ENCODE measurements at regions not wholly inside any gene's neighbourhood (a gene's known extent, or its start where the extent isn't known, plus 50 kb on each side); places are given as distances from the start of the nearest gene placed in this dataset.

DNA sequence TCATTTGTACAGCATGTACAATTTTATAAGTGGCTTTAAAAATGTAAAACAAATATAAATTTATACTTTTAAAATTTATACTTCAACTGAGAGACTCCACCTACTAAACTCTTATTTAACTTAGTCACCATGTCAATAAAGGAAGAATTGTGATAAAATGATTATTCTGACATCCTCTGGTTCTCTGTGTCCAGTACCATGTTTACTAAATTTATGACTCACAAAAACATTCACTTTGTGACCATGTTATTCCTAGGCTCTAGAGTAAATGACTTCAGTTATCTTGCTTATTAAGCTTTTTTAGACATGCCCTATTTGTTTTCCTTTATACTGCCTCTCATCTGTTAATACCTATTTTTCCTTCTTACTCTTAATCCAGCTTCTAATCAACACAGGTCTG lies 959.6 kb upstream of the SLC39A10 start:
- TF ChIP-seq, protein P1, sequence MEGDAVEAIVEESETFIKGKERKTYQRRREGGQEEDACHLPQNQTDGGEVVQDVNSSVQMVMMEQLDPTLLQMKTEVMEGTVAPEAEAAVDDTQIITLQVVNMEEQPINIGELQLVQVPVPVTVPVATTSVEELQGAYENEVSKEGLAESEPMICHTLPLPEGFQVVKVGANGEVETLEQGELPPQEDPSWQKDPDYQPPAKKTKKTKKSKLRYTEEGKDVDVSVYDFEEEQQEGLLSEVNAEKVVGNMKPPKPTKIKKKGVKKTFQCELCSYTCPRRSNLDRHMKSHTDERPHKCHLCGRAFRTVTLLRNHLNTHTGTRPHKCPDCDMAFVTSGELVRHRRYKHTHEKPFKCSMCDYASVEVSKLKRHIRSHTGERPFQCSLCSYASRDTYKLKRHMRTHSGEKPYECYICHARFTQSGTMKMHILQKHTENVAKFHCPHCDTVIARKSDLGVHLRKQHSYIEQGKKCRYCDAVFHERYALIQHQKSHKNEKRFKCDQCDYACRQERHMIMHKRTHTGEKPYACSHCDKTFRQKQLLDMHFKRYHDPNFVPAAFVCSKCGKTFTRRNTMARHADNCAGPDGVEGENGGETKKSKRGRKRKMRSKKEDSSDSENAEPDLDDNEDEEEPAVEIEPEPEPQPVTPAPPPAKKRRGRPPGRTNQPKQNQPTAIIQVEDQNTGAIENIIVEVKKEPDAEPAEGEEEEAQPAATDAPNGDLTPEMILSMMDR (conservative IDR thresholded peaks at IDR 0.05) = no peak
- TF ChIP-seq EZH2 (IDR thresholded peaks at IDR 0.05; ENCODE audit: low read depth) = no peak

Measured in PC-9 (cell line).